ENCODE measurements at regions not wholly inside any gene's neighbourhood (a gene's known extent, or its start where the extent isn't known, plus 50 kb on each side); places are given as distances from the start of the nearest gene placed in this dataset.

DNA sequence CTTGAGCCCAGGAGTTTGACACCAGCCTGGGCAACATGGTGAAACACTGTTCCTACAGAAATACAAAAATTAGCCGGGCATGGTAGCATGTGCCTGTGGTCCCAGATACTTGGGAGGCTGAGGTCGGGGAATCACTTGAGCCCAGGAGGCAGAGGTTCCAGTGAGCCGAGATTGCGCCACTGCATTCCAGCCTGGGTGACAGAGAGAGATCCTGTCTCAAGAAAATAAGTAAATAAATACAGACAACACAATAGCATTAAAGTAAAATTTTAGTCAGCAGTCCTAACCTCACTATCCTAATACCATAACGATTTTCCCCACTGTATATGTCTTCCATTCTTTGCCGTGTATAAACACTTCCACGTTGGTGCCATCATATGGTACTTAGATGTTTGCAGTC lies 83.0 kb upstream of the MBOAT2 start:
- Histone ChIP-seq H3K4me3 (ENCODE audit: low read depth in 1 of 2, low read length in 1 of 2) (no peak overlapping the region), H3K36me3 (no peaks in the 10 kb centered on the region), H3K27me3 (no peaks in the 10 kb centered on the region), H3K4me1 (ENCODE audit: control insufficient read depth in 1 of 2, insufficient read depth in 1 of 2, low read depth in 1 of 2, low read length in 1 of 2) (no peaks in the 10 kb centered on the region), H3K9me3 (no peaks in the 10 kb centered on the region), H3K27ac (no peak overlapping the region)
- no peak for TF ChIP-seq CTCF (IDR thresholded peaks at IDR 0.05)

- H3K4me1 ChIP-seq (ENCODE audit: control insufficient read depth in 1 of 2, insufficient read depth in 1 of 2, low read depth in 1 of 2, low read length in 1 of 2) = no peaks in the 10 kb centered on the region
- no peaks in the 10 kb centered on the region for H3K9me3 ChIP-seq
- H3K36me3 ChIP-seq = no peaks in the 10 kb centered on the region
- H3K27me3 ChIP-seq = no peaks in the 10 kb centered on the region
- no peak for TF ChIP-seq CTCF (IDR thresholded peaks at IDR 0.05)
- H3K27ac ChIP-seq = no peak overlapping the region
- H3K4me3 ChIP-seq (ENCODE audit: low read depth in 1 of 2, low read length in 1 of 2) = no peak overlapping the region
Measured at GRCh38 chr2:9085353-9085752, 81.9 kb upstream of the MBOAT2 start.

DNA sequence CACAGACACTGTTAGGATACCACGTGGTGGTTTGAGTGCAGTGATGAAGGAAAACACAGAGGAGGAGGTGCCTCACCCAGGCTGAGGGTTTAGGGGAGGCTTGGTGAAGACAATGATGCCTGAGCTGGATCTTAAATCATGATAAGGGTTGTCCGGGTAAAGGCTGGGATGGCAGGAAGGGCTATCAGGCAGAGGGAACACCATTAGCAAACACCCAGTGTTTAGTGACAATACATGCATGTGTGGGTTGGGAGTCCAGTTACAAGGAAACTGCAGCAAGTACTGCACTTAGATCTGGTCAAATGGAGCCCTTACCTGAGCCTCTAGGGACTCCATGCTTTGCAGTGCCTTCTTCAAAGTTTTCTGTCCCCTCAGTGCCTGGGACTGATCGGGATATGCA lies 79.8 kb upstream of the MBOAT2 start:
- H3K4me1 ChIP-seq (ENCODE audit: control insufficient read depth in 1 of 2, insufficient read depth in 1 of 2, low read depth in 1 of 2, low read length in 1 of 2) = no peaks in the 10 kb centered on the region
- H3K27ac ChIP-seq = no peak overlapping the region
- no peaks in the 10 kb centered on the region for H3K27me3 ChIP-seq
- no peak overlapping the region for H3K4me3 ChIP-seq (ENCODE audit: low read depth in 1 of 2, low read length in 1 of 2)
- no peaks in the 10 kb centered on the region for H3K9me3 ChIP-seq
- no peak for TF ChIP-seq CTCF (IDR thresholded peaks at IDR 0.05)
- no peaks in the 10 kb centered on the region for H3K36me3 ChIP-seq

GRCh38 chr2:9082158-9082557 lies 78.7 kb upstream of the MBOAT2 start:
- Histone ChIP-seq H3K4me1 (ENCODE audit: control insufficient read depth in 1 of 2, insufficient read depth in 1 of 2, low read depth in 1 of 2, low read length in 1 of 2) (no peaks in the 10 kb centered on the region), H3K27ac (no peak overlapping the region), H3K27me3 (no peaks in the 10 kb centered on the region), H3K36me3 (no peaks in the 10 kb centered on the region), H3K4me3 (ENCODE audit: low read depth in 1 of 2, low read length in 1 of 2) (no peak overlapping the region), H3K9me3 (no peaks in the 10 kb centered on the region)
- TF ChIP-seq CTCF (IDR thresholded peaks at IDR 0.05) = no peak

DNA sequence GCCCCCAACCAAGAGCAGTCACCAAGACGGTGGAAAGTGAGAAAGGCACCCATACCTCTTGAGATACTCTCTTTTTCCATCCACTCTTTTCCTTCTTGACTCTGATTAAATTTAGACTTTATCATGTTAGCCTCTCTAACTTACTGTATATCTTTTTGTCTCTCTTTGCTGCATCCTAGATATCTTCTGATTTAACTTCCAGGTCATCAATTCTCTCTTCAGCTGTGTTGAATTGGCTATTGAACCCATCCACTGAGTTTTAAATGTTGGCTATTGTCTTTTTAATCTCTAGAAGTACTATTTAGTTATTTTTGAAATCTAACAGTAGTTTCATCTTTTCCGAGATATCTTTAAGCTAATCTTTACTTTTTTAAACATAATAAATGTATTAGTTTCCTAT lies 78.3 kb upstream of the MBOAT2 start:
- no peak overlapping the region for H3K4me3 ChIP-seq (ENCODE audit: low read depth in 1 of 2, low read length in 1 of 2)
- no peaks in the 10 kb centered on the region for H3K36me3 ChIP-seq
- no peak overlapping the region for H3K27ac ChIP-seq
- no peak for TF ChIP-seq CTCF (IDR thresholded peaks at IDR 0.05)
- H3K9me3 ChIP-seq = no peaks in the 10 kb centered on the region
- H3K27me3 ChIP-seq = no peaks in the 10 kb centered on the region
- no peaks in the 10 kb centered on the region for H3K4me1 ChIP-seq (ENCODE audit: control insufficient read depth in 1 of 2, insufficient read depth in 1 of 2, low read depth in 1 of 2, low read length in 1 of 2)

GRCh38 chr2:9078405-9078804 lies 74.9 kb upstream of the MBOAT2 start:
- no peaks in the 10 kb centered on the region for H3K4me1 ChIP-seq (ENCODE audit: control insufficient read depth in 1 of 2, insufficient read depth in 1 of 2, low read depth in 1 of 2, low read length in 1 of 2)

More at GRCh38 chr2:9078405-9078804, 74.9 kb upstream of the MBOAT2 start:
- no peak overlapping the region for H3K4me3 ChIP-seq (ENCODE audit: low read depth in 1 of 2, low read length in 1 of 2)
- H3K9me3 ChIP-seq = no peaks in the 10 kb centered on the region
- no peak overlapping the region for H3K27ac ChIP-seq
- TF ChIP-seq CTCF (IDR thresholded peaks at IDR 0.05) = no peak
- H3K36me3 ChIP-seq = no peaks in the 10 kb centered on the region
- no peaks in the 10 kb centered on the region for H3K27me3 ChIP-seq
